GM23338 (cell line): ENCODE measurements at regions not wholly inside any gene's neighbourhood (a gene's known extent, or its start where the extent isn't known, plus 50 kb on each side); places are given as distances from the start of the nearest gene placed in this dataset.
A peak's percentile ranks its signal among the peaks of the same experiment; 100 is the strongest.

ENCODE experiments used
- CREB1 ChIP-seq: fragments of 250-450 bp; sonication (Bioruptor Pico); IDR thresholded peaks from 2 replicates; pipeline ENCODE4 v1.5.0; 2020; ENCODE audit warnings: low read depth, mild to moderate bottlenecking, moderate library complexity
- EZH2 ChIP-seq: fragments of 200-600 bp; sonication (generic); IDR thresholded peaks from one replicate; pipeline ENCODE4 v1.8.0; 2017; ENCODE audit warnings: antibody characterized with exemption, mild to moderate bottlenecking, low read depth; ENCODE audit not compliant: unreplicated experiment
- EZH2phosphoT487 ChIP-seq: fragments of 200-600 bp; sonication (generic); IDR thresholded peaks from one replicate; pipeline ENCODE4 v1.8.1; 2018; ENCODE audit warnings: antibody characterized with exemption; ENCODE audit not compliant: unreplicated experiment
- JUNB ChIP-seq: IDR thresholded peaks from one replicate; pipeline ENCODE4 v1.6.1; 2016; ENCODE audit warnings: antibody characterized with exemption; ENCODE audit not compliant: unreplicated experiment
- POLR2AphosphoS5 ChIP-seq: IDR thresholded peaks from 2 replicates; pipeline ENCODE4 v1.6.1; 2016; ENCODE audit warnings: antibody characterized with exemption, low read depth
- REST ChIP-seq: IDR thresholded peaks from one replicate; pipeline ENCODE4 v1.6.1; 2018; ENCODE audit warnings: antibody characterized with exemption; ENCODE audit not compliant: unreplicated experiment
- ZNF114 ChIP-seq: fragments of 250-450 bp; sonication (Bioruptor Pico); IDR thresholded peaks from 2 replicates; pipeline ENCODE4 v1.5.0; 2020; ENCODE audit warnings: mild to moderate bottlenecking, moderate library complexity
- TF ChIP-seq, protein P1 (sequence below), 2 experiments: fragments of 200-600 bp in 1 of 2; sonication (generic) in 1 of 2; conservative IDR thresholded peaks; 2 replicates each; pipeline versions ENCODE4 v1.5.1 to v1.6.1; 2016 to 2017; ENCODE audit warnings: antibody characterized with exemption in 2 of 2, low read depth in 2 of 2, mild to moderate bottlenecking in 2 of 2, moderate library complexity in 1 of 2

DNA sequence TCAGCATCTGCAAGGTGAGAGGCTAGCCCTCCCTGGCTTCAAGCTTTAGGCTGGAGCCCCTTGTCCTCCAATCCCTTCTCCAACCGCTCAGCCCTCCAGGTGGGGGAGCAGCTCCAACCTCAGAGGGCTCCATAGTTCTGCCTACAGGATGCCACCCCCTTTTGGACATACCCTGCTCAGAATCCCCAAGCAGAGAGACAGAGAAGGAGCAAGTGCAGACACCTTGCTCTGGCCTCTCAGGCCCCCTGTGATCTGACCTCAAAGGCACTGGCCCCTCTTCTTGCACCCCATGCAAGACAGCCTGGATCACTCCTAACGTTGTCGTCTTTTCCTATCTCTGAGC, 101.6 kb downstream of the C5orf15 start:
- TF ChIP-seq CREB1 (CRISPR knock-in tag) (no peak), JUNB (no peak), EZH2 (no peak), POLR2AphosphoS5 (no peak), EZH2phosphoT487 (no peak), REST (no peak), ZNF114 (no peak)
- TF ChIP-seq, protein P1, sequence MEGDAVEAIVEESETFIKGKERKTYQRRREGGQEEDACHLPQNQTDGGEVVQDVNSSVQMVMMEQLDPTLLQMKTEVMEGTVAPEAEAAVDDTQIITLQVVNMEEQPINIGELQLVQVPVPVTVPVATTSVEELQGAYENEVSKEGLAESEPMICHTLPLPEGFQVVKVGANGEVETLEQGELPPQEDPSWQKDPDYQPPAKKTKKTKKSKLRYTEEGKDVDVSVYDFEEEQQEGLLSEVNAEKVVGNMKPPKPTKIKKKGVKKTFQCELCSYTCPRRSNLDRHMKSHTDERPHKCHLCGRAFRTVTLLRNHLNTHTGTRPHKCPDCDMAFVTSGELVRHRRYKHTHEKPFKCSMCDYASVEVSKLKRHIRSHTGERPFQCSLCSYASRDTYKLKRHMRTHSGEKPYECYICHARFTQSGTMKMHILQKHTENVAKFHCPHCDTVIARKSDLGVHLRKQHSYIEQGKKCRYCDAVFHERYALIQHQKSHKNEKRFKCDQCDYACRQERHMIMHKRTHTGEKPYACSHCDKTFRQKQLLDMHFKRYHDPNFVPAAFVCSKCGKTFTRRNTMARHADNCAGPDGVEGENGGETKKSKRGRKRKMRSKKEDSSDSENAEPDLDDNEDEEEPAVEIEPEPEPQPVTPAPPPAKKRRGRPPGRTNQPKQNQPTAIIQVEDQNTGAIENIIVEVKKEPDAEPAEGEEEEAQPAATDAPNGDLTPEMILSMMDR (conservative IDR thresholded peaks at IDR 0.05; ENCODE audit: low read depth in 2 of 2): peak in 1 of 2 experiments; percentile 31; a peak in 2 of 4 replicates
